ENCODE measurements at regions not wholly inside any gene's neighbourhood (a gene's known extent, or its start where the extent isn't known, plus 50 kb on each side); places are given as distances from the start of the nearest gene placed in this dataset.

- DNase-seq (ENCODE audit: low read depth, low spot score) = no peak
Observed at GRCh38 chr9:105841562-105841961, 147.2 kb downstream of the TMEM38B start.

GRCh38 chr9:105842023-105842644 is 147.8 kb downstream of the TMEM38B start:
- DNase-seq (ENCODE audit: low read depth, low spot score) = peak; percentile 14
- H3K9ac ChIP-seq (ENCODE audit: insufficient read length) = no peak overlapping the region
- no peaks in the 10 kb centered on the region for H3K36me3 ChIP-seq (ENCODE audit: insufficient read depth, low read length)
- H3K4me3 ChIP-seq = no peak overlapping the region
- no peaks in the 10 kb centered on the region for H3K9me3 ChIP-seq (ENCODE audit: low read depth, low read length)
- TF ChIP-seq POLR2AphosphoS5 (IDR thresholded peaks at IDR 0.05; ENCODE audit: borderline replicate concordance, low read depth, low read length) = no peak
- TF ChIP-seq EZH2 (IDR thresholded peaks at IDR 0.05) = no peak
- TF ChIP-seq FOXP2 (optimal IDR thresholded peaks at IDR 0.05; ENCODE audit: control extremely low read depth, extremely low read length, insufficient read depth) = no peak
- H3K27ac ChIP-seq = no peak overlapping the region

More at GRCh38 chr9:105841562-105841961, 147.2 kb downstream of the TMEM38B start:
- no peaks in the 10 kb centered on the region for H3K9me3 ChIP-seq (ENCODE audit: low read depth, low read length)
- H3K9ac ChIP-seq (ENCODE audit: insufficient read length) = no peak overlapping the region
- TF ChIP-seq EZH2 (IDR thresholded peaks at IDR 0.05) = no peak
- no peaks in the 10 kb centered on the region for H3K36me3 ChIP-seq (ENCODE audit: insufficient read depth, low read length)
- H3K4me3 ChIP-seq = no peak overlapping the region
- H3K27ac ChIP-seq = no peak overlapping the region

GRCh38 chr9:105846825-105847224 is 152.5 kb downstream of the TMEM38B start:
- Histone ChIP-seq H3K9me3 (ENCODE audit: low read depth, low read length) (no peaks in the 10 kb centered on the region), H3K9ac (ENCODE audit: insufficient read length) (no peak overlapping the region), H3K27ac (no peak overlapping the region), H3K4me3 (no peak overlapping the region), H3K36me3 (ENCODE audit: insufficient read depth, low read length) (no peaks in the 10 kb centered on the region)
- TF ChIP-seq EZH2 (IDR thresholded peaks at IDR 0.05) = no peak
- no peak for TF ChIP-seq FOXP2 (optimal IDR thresholded peaks at IDR 0.05; ENCODE audit: control extremely low read depth, extremely low read length, insufficient read depth)
- TF ChIP-seq POLR2AphosphoS5 (IDR thresholded peaks at IDR 0.05; ENCODE audit: borderline replicate concordance, low read depth, low read length) = no peak
- DNase-seq (ENCODE audit: low read depth, low spot score) = no peak

- H3K4me3 ChIP-seq = no peak overlapping the region
- no peak for DNase-seq (ENCODE audit: low read depth, low spot score)
- no peak overlapping the region for H3K27ac ChIP-seq
- no peaks in the 10 kb centered on the region for H3K9me3 ChIP-seq (ENCODE audit: low read depth, low read length)
- TF ChIP-seq POLR2AphosphoS5 (IDR thresholded peaks at IDR 0.05; ENCODE audit: borderline replicate concordance, low read depth, low read length) (no peak), FOXP2 (optimal IDR thresholded peaks at IDR 0.05; ENCODE audit: control extremely low read depth, extremely low read length, insufficient read depth) (no peak), EZH2 (IDR thresholded peaks at IDR 0.05) (no peak)
- no peaks in the 10 kb centered on the region for H3K36me3 ChIP-seq (ENCODE audit: insufficient read depth, low read length)
- H3K9ac ChIP-seq (ENCODE audit: insufficient read length) = no peak overlapping the region
Observed at GRCh38 chr9:105850852-105851500, 156.6 kb downstream of the TMEM38B start.

- H3K9ac ChIP-seq (ENCODE audit: insufficient read length) = no peak overlapping the region
- no peak for DNase-seq (ENCODE audit: low read depth, low spot score)
- no peaks in the 10 kb centered on the region for H3K36me3 ChIP-seq (ENCODE audit: insufficient read depth, low read length)
- TF ChIP-seq EZH2 (IDR thresholded peaks at IDR 0.05) = no peak
- TF ChIP-seq FOXP2 (optimal IDR thresholded peaks at IDR 0.05; ENCODE audit: control extremely low read depth, extremely low read length, insufficient read depth) = no peak
- TF ChIP-seq POLR2AphosphoS5 (IDR thresholded peaks at IDR 0.05; ENCODE audit: borderline replicate concordance, low read depth, low read length) = no peak
- no peak overlapping the region for H3K27ac ChIP-seq
- H3K4me3 ChIP-seq = no peak overlapping the region
- no peaks in the 10 kb centered on the region for H3K9me3 ChIP-seq (ENCODE audit: low read depth, low read length)
Observed at GRCh38 chr9:105854026-105854782, 159.9 kb downstream of the TMEM38B start.

GRCh38 chr9:105854783-105855724 is 160.7 kb downstream of the TMEM38B start:
- H3K27ac ChIP-seq = no peak overlapping the region
- H3K9me3 ChIP-seq (ENCODE audit: low read depth, low read length) = no peaks in the 10 kb centered on the region
- H3K4me3 ChIP-seq = no peak overlapping the region
- no peak for TF ChIP-seq EZH2 (IDR thresholded peaks at IDR 0.05)
- TF ChIP-seq FOXP2 (optimal IDR thresholded peaks at IDR 0.05; ENCODE audit: control extremely low read depth, extremely low read length, insufficient read depth) = no peak
- no peak for TF ChIP-seq POLR2AphosphoS5 (IDR thresholded peaks at IDR 0.05; ENCODE audit: borderline replicate concordance, low read depth, low read length)
- H3K36me3 ChIP-seq (ENCODE audit: insufficient read depth, low read length) = no peaks in the 10 kb centered on the region
- no peak for DNase-seq (ENCODE audit: low read depth, low spot score)
- H3K9ac ChIP-seq (ENCODE audit: insufficient read length) = no peak overlapping the region

- Histone ChIP-seq H3K27ac (no peak overlapping the region), H3K4me3 (no peak overlapping the region), H3K9me3 (ENCODE audit: low read depth, low read length) (no peaks in the 10 kb centered on the region), H3K9ac (ENCODE audit: insufficient read length) (no peak overlapping the region), H3K36me3 (ENCODE audit: insufficient read depth, low read length) (no peaks in the 10 kb centered on the region)
- TF ChIP-seq POLR2AphosphoS5 (IDR thresholded peaks at IDR 0.05; ENCODE audit: borderline replicate concordance, low read depth, low read length) (no peak), FOXP2 (optimal IDR thresholded peaks at IDR 0.05; ENCODE audit: control extremely low read depth, extremely low read length, insufficient read depth) (no peak), EZH2 (IDR thresholded peaks at IDR 0.05) (no peak)
- no peak for DNase-seq (ENCODE audit: low read depth, low spot score)
Observed at GRCh38 chr9:105855987-105856386, 161.6 kb downstream of the TMEM38B start.

All from SK-N-MC (cell line).